Non-pigmented ciliary epithelial cell (primary cell): ENCODE measurements at regions not wholly inside any gene's neighbourhood (a gene's known extent, or its start where the extent isn't known, plus 50 kb on each side); places are given as distances from the start of the nearest gene placed in this dataset.

Experiments used
- DNase-seq: peaks from one replicate; pipeline ENCODE4 v3.0.0-alpha.2; 2010; ENCODE audit warnings: low read depth

GRCh38 chr10:83250396-83250795 lies 888.9 kb upstream of the GHITM start:
- DNase-seq: no peak

- DNase-seq: no peak
These were observed 887.1 kb upstream of the GHITM start for GRCh38 chr10:83252169-83252568.

- no peak for DNase-seq
These were observed 886.7 kb upstream of the GHITM start for GRCh38 chr10:83252596-83252995.

- DNase-seq: no peak
These were observed 886.2 kb upstream of the GHITM start for GRCh38 chr10:83253011-83253671.

GRCh38 chr10:83254698-83255097 lies 884.6 kb upstream of the GHITM start:
- no peak for DNase-seq

- no peak for DNase-seq
These were observed 876.9 kb upstream of the GHITM start for GRCh38 chr10:83262434-83262833.

- no peak for DNase-seq
These were observed 866.5 kb upstream of the GHITM start for GRCh38 chr10:83272666-83273434.

GRCh38 chr10:83274088-83274487 lies 865.2 kb upstream of the GHITM start:
- DNase-seq: no peak

- DNase-seq: no peak
These were observed 862.3 kb upstream of the GHITM start for GRCh38 chr10:83276971-83277370.

- DNase-seq: no peak
These were observed 856.2 kb upstream of the GHITM start for GRCh38 chr10:83283151-83283550.

GRCh38 chr10:83287374-83287773 lies 851.9 kb upstream of the GHITM start:
- no peak for DNase-seq

- DNase-seq: no peak
These were observed 849.9 kb upstream of the GHITM start for GRCh38 chr10:83289373-83289772.

- no peak for DNase-seq
These were observed 849.4 kb upstream of the GHITM start for GRCh38 chr10:83289948-83290347.

GRCh38 chr10:83301732-83302131 lies 837.6 kb upstream of the GHITM start:
- no peak for DNase-seq

GRCh38 chr10:83302623-83303022 lies 836.7 kb upstream of the GHITM start:
- DNase-seq: no peak

GRCh38 chr10:83310688-83311087 lies 828.6 kb upstream of the GHITM start:
- DNase-seq: no peak

- DNase-seq: no peak
These were observed 826.7 kb upstream of the GHITM start for GRCh38 chr10:83312570-83312969.

GRCh38 chr10:83332690-83333089 lies 806.6 kb upstream of the GHITM start:
- no peak for DNase-seq

GRCh38 chr10:83333566-83333965 lies 805.7 kb upstream of the GHITM start:
- DNase-seq: no peak

- no peak for DNase-seq
These were observed 795.6 kb upstream of the GHITM start for GRCh38 chr10:83343676-83344075.

GRCh38 chr10:83346266-83346910 lies 792.9 kb upstream of the GHITM start:
- peak; percentile 11 for DNase-seq

- DNase-seq: no peak
These were observed 786.7 kb upstream of the GHITM start for GRCh38 chr10:83352588-83352987.

GRCh38 chr10:83354456-83354855 lies 784.9 kb upstream of the GHITM start:
- no peak for DNase-seq
